MM.1S (cell line): ENCODE measurements at regions not wholly inside any gene's neighbourhood (a gene's known extent, or its start where the extent isn't known, plus 50 kb on each side); places are given as distances from the start of the nearest gene placed in this dataset.

ENCODE experiments used
- DNase-seq: peaks from one replicate; pipeline ENCODE4 v3.0.0-alpha.2; 2015
- H2AFZ ChIP-seq: fragments of 300-600 bp; sonication (generic); 2 replicates; pipeline ENCODE4 v1.6.0; 2016; ENCODE audit warnings: antibody characterized with exemption, low read length
- H3F3A ChIP-seq: fragments of 300-600 bp; sonication (generic); 2 replicates; pipeline ENCODE4 v1.6.1; 2016; ENCODE audit warnings: mild to moderate bottlenecking, antibody characterized with exemption, low read length, moderate library complexity, mixed read lengths; ENCODE audit not compliant: insufficient read depth
- H3K27ac ChIP-seq: fragments of 300-600 bp; sonication (generic); 2 replicates; pipeline ENCODE4 v1.5.1; 2016; ENCODE audit warnings: mild to moderate bottlenecking, low read length
- H3K27me3 ChIP-seq: fragments of 300-600 bp; sonication (generic); replicated peaks from 2 replicates; pipeline ENCODE4 v1.6.0; 2016; ENCODE audit warnings: low read length; ENCODE audit not compliant: insufficient read depth
- H3K36me3 ChIP-seq: fragments of 300-600 bp; sonication (generic); replicated peaks from 2 replicates; pipeline ENCODE4 v1.6.1; 2016; ENCODE audit warnings: mild to moderate bottlenecking, low read length, mixed read lengths; ENCODE audit not compliant: insufficient read depth
- H3K4me1 ChIP-seq: fragments of 300-600 bp; sonication (generic); 2 replicates; pipeline ENCODE4 v1.6.1; 2016; ENCODE audit warnings: low read length, mixed read lengths
- H3K4me2 ChIP-seq: fragments of 300-600 bp; sonication (generic); 2 replicates; pipeline ENCODE4 v1.6.0; 2016; ENCODE audit warnings: low read depth, low read length
- H3K4me3 ChIP-seq: fragments of 300-600 bp; sonication (generic); 2 replicates; pipeline ENCODE4 v1.5.1; 2016; ENCODE audit warnings: low read length, mixed read lengths
- H3K79me2 ChIP-seq: fragments of 300-600 bp; sonication (generic); 2 replicates; pipeline ENCODE4 v1.6.1; 2016; ENCODE audit warnings: mixed run types, low read length, mixed read lengths
- H3K9ac ChIP-seq: fragments of 300-600 bp; sonication (generic); 2 replicates; pipeline ENCODE4 v1.6.1; 2016; ENCODE audit warnings: low read length, mixed read lengths
- H3K9me2 ChIP-seq: fragments of 300-600 bp; sonication (generic); replicated peaks from 2 replicates; pipeline ENCODE4 v1.6.1; 2016; ENCODE audit warnings: mild to moderate bottlenecking, low read length, mixed read lengths; ENCODE audit not compliant: insufficient read depth
- H3K9me3 ChIP-seq: fragments of 300-600 bp; sonication (generic); replicated peaks from 2 replicates; pipeline ENCODE4 v1.6.1; 2016; ENCODE audit warnings: mild to moderate bottlenecking, low read length, mixed read lengths; ENCODE audit not compliant: insufficient read depth
- H4K20me1 ChIP-seq: fragments of 300-600 bp; sonication (generic); 2 replicates; pipeline ENCODE4 v1.6.1; 2016; ENCODE audit warnings: mild to moderate bottlenecking, low read length, moderate library complexity, mixed read lengths; ENCODE audit not compliant: insufficient read depth
- CTCF ChIP-seq: fragments of 300-600 bp; sonication (generic); IDR thresholded peaks from 2 replicates; pipeline ENCODE4 v1.5.1; 2016; ENCODE audit warnings: antibody characterized with exemption, low read length, mixed read lengths
- EZH2 ChIP-seq: fragments of 300-600 bp; sonication (generic); optimal IDR thresholded peaks from 2 replicates; pipeline ENCODE3; 2017; ENCODE audit warnings: low read depth, mild to moderate bottlenecking, antibody characterized with exemption, low read length, mixed read lengths
- EZH2phosphoT487 ChIP-seq: fragments of 300-600 bp; sonication (generic); IDR thresholded peaks from 2 replicates; pipeline ENCODE4 v1.6.1; 2018; ENCODE audit warnings: antibody characterized with exemption, low read length

- Histone ChIP-seq H3K79me2 (no peaks in the 10 kb centered on the region), H3K9ac (no peak overlapping the region), H3K27ac (no peak overlapping the region), H2AFZ (no peak overlapping the region), H3K4me1 (no peaks in the 10 kb centered on the region), H3K4me3 (no peak overlapping the region), H3K9me2 (no peaks in the 10 kb centered on the region), H3F3A (no peaks in the 10 kb centered on the region), H3K27me3 (no peaks in the 10 kb centered on the region), H3K36me3 (no peaks in the 10 kb centered on the region), H4K20me1 (no peaks in the 10 kb centered on the region), H3K4me2 (no peak overlapping the region), H3K9me3 (no peaks in the 10 kb centered on the region)
- DNase-seq = no peak
- no peak for TF ChIP-seq CTCF
- no peak for TF ChIP-seq EZH2phosphoT487
- no peak for TF ChIP-seq EZH2
These were observed 2353.5 kb downstream of the ARAP2 start for GRCh38 chr4:33890841-33891240.

DNA sequence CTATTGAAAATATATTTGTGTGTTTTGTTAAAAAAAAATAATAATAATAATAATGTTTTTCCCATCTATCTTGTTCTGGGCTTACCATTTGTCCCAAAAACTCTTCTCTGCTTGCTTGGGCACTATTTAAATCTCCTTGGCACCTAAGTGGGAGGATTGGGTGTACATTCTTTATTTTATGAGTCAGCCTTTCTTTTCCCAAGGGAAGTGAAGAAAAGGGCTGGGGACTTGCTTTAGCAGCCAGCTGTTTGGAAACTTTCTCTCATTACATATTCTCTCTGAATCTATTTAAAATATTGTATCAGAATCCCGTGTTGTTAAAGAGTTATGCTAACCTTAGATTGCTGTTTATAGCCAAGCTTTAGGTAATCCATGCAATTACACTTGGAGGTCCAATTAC, 2332.4 kb downstream of the ARAP2 start:
- Histone ChIP-seq H3K79me2 (no peaks in the 10 kb centered on the region), H2AFZ (no peak overlapping the region), H4K20me1 (no peaks in the 10 kb centered on the region), H3K4me3 (no peak overlapping the region), H3K27me3 (no peaks in the 10 kb centered on the region), H3K9ac (no peak overlapping the region), H3K9me2 (no peaks in the 10 kb centered on the region), H3K9me3 (no peaks in the 10 kb centered on the region; the same call in 1 of the 2 replicates), H3K4me2 (no peak overlapping the region), H3F3A (no peaks in the 10 kb centered on the region), H3K27ac (no peak overlapping the region), H3K36me3 (no peaks in the 10 kb centered on the region), H3K4me1 (no peaks in the 10 kb centered on the region)
- no peak for DNase-seq
- TF ChIP-seq CTCF (no peak), EZH2phosphoT487 (no peak), EZH2 (no peak)

GRCh38 chr4:33914386-33914785, 2329.9 kb downstream of the ARAP2 start:
- H3K36me3 ChIP-seq = no peaks in the 10 kb centered on the region
- no peak for TF ChIP-seq EZH2phosphoT487
- no peak for TF ChIP-seq EZH2
- no peak for TF ChIP-seq CTCF
- H3K4me1 ChIP-seq = no peaks in the 10 kb centered on the region
- no peaks in the 10 kb centered on the region for H3F3A ChIP-seq
- H3K27ac ChIP-seq = no peak overlapping the region
- H3K4me3 ChIP-seq = no peak overlapping the region
- no peaks in the 10 kb centered on the region; the same call in 1 of the 2 replicates for H3K9me3 ChIP-seq
- H3K9ac ChIP-seq = no peak overlapping the region
- no peaks in the 10 kb centered on the region for H3K79me2 ChIP-seq
- H3K9me2 ChIP-seq = no peaks in the 10 kb centered on the region
- no peak overlapping the region for H2AFZ ChIP-seq
- DNase-seq = no peak
- H4K20me1 ChIP-seq = no peaks in the 10 kb centered on the region
- H3K27me3 ChIP-seq = no peaks in the 10 kb centered on the region
- no peak overlapping the region for H3K4me2 ChIP-seq
